ENCODE measurements at regions not wholly inside any gene's neighbourhood (a gene's known extent, or its start where the extent isn't known, plus 50 kb on each side); places are given as distances from the start of the nearest gene placed in this dataset.
A peak's percentile ranks its signal among the peaks of the same experiment; 100 is the strongest.

GRCh38 chr5:124057724-124058231 is 545.8 kb downstream of the CSNK1G3 start:
- H3K27ac ChIP-seq (ENCODE audit: extremely low read depth, low read depth, low read length), result peak overlapping the region; percentile 68
- no peaks in the 10 kb centered on the region for H3K9me3 ChIP-seq (ENCODE audit: control insufficient read depth, insufficient read depth, low read depth, low read length)
- ChIA-PET CTCF (interaction anchor here (0.6 to 1.8 kb wide), 3 partner anchors 15 to 1352 kb away, joined by 3 to 7 read pairs (median 5); no protein-coding TSS in a partner anchor), POLR2A (interaction anchor here (0.6 to 1.1 kb wide), 2 partner anchors 69 to 541 kb away, joined by 3 to 4 read pairs; no protein-coding TSS in a partner anchor)
- peaks cover 31% of the 10 kb centered on the region for H3K4me1 ChIP-seq (ENCODE audit: control insufficient read depth, insufficient read depth, low read length)
- no peak overlapping the region for H3K4me3 ChIP-seq (ENCODE audit: low read depth, low read length)
- no peaks in the 10 kb centered on the region for H3K36me3 ChIP-seq (ENCODE audit: control insufficient read depth in 2 of 2, insufficient read depth in 1 of 2, low read length in 2 of 2)
- TF ChIP-seq ZNF664 (tag by site-specific recombination; IDR thresholded peaks at IDR 0.05) (0 out of 2 replicates have a peak, but pooled peaks have one; percentile 52), ZSCAN30 (tag by site-specific recombination; IDR thresholded peaks at IDR 0.05) (0 out of 2 replicates have a peak, but pooled peaks have one; percentile 13), ZNF488 (tag by site-specific recombination; IDR thresholded peaks at IDR 0.05) (no peak), ZSCAN5A (tag by site-specific recombination; IDR thresholded peaks at IDR 0.05) (no peak), MZF1 (tag by site-specific recombination; IDR thresholded peaks at IDR 0.05; ENCODE audit: borderline replicate concordance) (peak; percentile 97; the same call in 1 of the 2 replicates), ZNF404 (tag by site-specific recombination; IDR thresholded peaks at IDR 0.05) (no peak), ZNF639 (tag by site-specific recombination; IDR thresholded peaks at IDR 0.05) (no peak), WT1 (tag by site-specific recombination; IDR thresholded peaks at IDR 0.05) (0 out of 2 replicates have a peak, but pooled peaks have one; percentile 63)

- Histone ChIP-seq H3K27ac (ENCODE audit: extremely low read depth, low read depth, low read length) (peak overlapping the region; percentile 68), H3K36me3 (ENCODE audit: control insufficient read depth in 2 of 2, insufficient read depth in 1 of 2, low read length in 2 of 2) (no peaks in the 10 kb centered on the region), H3K4me1 (ENCODE audit: control insufficient read depth, insufficient read depth, low read length) (peaks cover 31% of the 10 kb centered on the region), H3K4me3 (ENCODE audit: low read depth, low read length) (0 out of 2 replicates have a peak overlapping the region, but pooled peaks have one; percentile 3), H3K9me3 (ENCODE audit: control insufficient read depth, insufficient read depth, low read depth, low read length) (no peaks in the 10 kb centered on the region)
- POLR2A ChIA-PET, result interaction anchor here (0.6 to 1.1 kb wide), 2 partner anchors 23 to 542 kb away, joined by 3 to 4 read pairs; no protein-coding TSS in a partner anchor
- CTCF ChIA-PET, result interaction anchor here (0.6 to 1.8 kb wide), 4 partner anchors 14 to 1352 kb away, joined by 3 to 7 read pairs (median 4); no protein-coding TSS in a partner anchor
- TF ChIP-seq ZNF768 (tag by site-specific recombination; IDR thresholded peaks at IDR 0.05), result no peak
- no peak for TF ChIP-seq ZSCAN30 (tag by site-specific recombination; IDR thresholded peaks at IDR 0.05)
- no peak for TF ChIP-seq ZNF585B (tag by site-specific recombination; IDR thresholded peaks at IDR 0.05)
- no peak for TF ChIP-seq HOXC10 (CRISPR knock-in tag; IDR thresholded peaks at IDR 0.05)
- TF ChIP-seq ATF2 (tag by site-specific recombination; IDR thresholded peaks at IDR 0.05; ENCODE audit: low read depth), result no peak
- peak; percentile 92 for TF ChIP-seq FEZF1 (tag by site-specific recombination; IDR thresholded peaks at IDR 0.05)
- peak; percentile 53; the same call in 1 of the 2 replicates for TF ChIP-seq MZF1 (tag by site-specific recombination; IDR thresholded peaks at IDR 0.05; ENCODE audit: borderline replicate concordance)
- peak; percentile 62; the same call in 1 of the 2 replicates for TF ChIP-seq ZNF561 (tag by site-specific recombination; IDR thresholded peaks at IDR 0.05; ENCODE audit: borderline replicate concordance)
- no peak for TF ChIP-seq ZNF121 (tag by site-specific recombination; IDR thresholded peaks at IDR 0.05)
- no peak for TF ChIP-seq ZSCAN23 (tag by site-specific recombination; IDR thresholded peaks at IDR 0.05)
- TF ChIP-seq ZNF174 (tag by site-specific recombination; IDR thresholded peaks at IDR 0.05), result no peak
- no peak for TF ChIP-seq ZNF677 (tag by site-specific recombination; IDR thresholded peaks at IDR 0.05)
- TF ChIP-seq MEIS1 (CRISPR knock-in tag; IDR thresholded peaks at IDR 0.05; ENCODE audit: borderline replicate concordance), result peak; percentile 74; the same call in 1 of the 2 replicates
- no peak for TF ChIP-seq ZNF16 (tag by site-specific recombination; IDR thresholded peaks at IDR 0.05; ENCODE audit: low read depth)
- TF ChIP-seq ZNF843 (tag by site-specific recombination; IDR thresholded peaks at IDR 0.05), result peak; percentile 88
- TF ChIP-seq ZNF518A (tag by site-specific recombination; conservative IDR thresholded peaks at IDR 0.05; ENCODE audit: low read depth), result 0 out of 2 replicates have a peak, but pooled peaks have one; percentile 6
These were observed 545.2 kb downstream of the CSNK1G3 start for GRCh38 chr5:124056991-124057723.

Data from HEK293 (cell line).